Tibial artery (tissue), 4 donors: ENCODE measurements at regions not wholly inside any gene's neighbourhood (a gene's known extent, or its start where the extent isn't known, plus 50 kb on each side); places are given as distances from the start of the nearest gene placed in this dataset.

Source experiments
- DNase-seq, 2 donors: peaks; one replicate each; pipeline ENCODE4 v3.0.0-alpha.2; 2019
- H3K27ac ChIP-seq, 2 donors: fragments of 200-600 bp; sonication (generic) in 1 of 2; 1 replicate in 1 of 2; 2 replicates in 1 of 2; pipeline ENCODE4 v1.5.1; 2018 to 2019; ENCODE audit warnings: mild to moderate bottlenecking in 1 of 2
- H3K27me3 ChIP-seq, 2 donors: fragments of 200-600 bp; sonication (generic) in 1 of 2; one replicate each; pipeline versions ENCODE4 v1.5.1 to v1.6.0; 2016 to 2019
- H3K36me3 ChIP-seq, 3 donors: fragments of 200-600 bp; sonication (generic) in 2 of 3; one replicate each; pipeline ENCODE4 v1.5.1; 2016 to 2019; ENCODE audit warnings: mild to moderate bottlenecking in 2 of 3
- H3K4me1 ChIP-seq, 4 donors: fragments of 200-600 bp; sonication (generic) in 2 of 4; 1 replicate in 3 of 4; 2 replicates in 1 of 4; pipeline ENCODE4 v1.5.1; 2016 to 2019
- H3K4me3 ChIP-seq, 2 donors: fragments of 200-600 bp; sonication (generic) in 1 of 2; 1 replicate in 1 of 2; 2 replicates in 1 of 2; pipeline ENCODE4 v1.5.1; 2018 to 2019; ENCODE audit warnings: mild to moderate bottlenecking in 2 of 2
- H3K9me3 ChIP-seq, 3 donors: fragments of 200-600 bp; sonication (generic) in 1 of 3; one replicate each; pipeline ENCODE4 v1.5.1; 2016 to 2019
- CTCF ChIP-seq, 2 experiments: fragments of 200-600 bp in 1 of 2; fragments of 450-650 bp in 1 of 2; IDR thresholded peaks; one replicate each; pipeline ENCODE4 v1.5.1; 2017 to 2019; ENCODE audit warnings: antibody characterized with exemption in 2 of 2, mild to moderate bottlenecking in 1 of 2, moderate library complexity in 1 of 2
- intact Hi-C: fragments of 100-400 bp; cut with DNase I; formaldehyde crosslinking; loops from one replicate; pipeline ENCODE4 v1.15.0; 2023; ENCODE audit warnings: low total_unique reads

- no peak for TF ChIP-seq CTCF (IDR thresholded peaks at IDR 0.05)
- H3K4me1 ChIP-seq: no peaks in the 10 kb centered on the region
- H3K27me3 ChIP-seq: no peaks in the 10 kb centered on the region
- intact Hi-C loops: no loop called here
- H3K9me3 ChIP-seq: no peaks in the 10 kb centered on the region
- H3K36me3 ChIP-seq: no peaks in the 10 kb centered on the region
- H3K4me3 ChIP-seq: no peak overlapping the region
- no peak overlapping the region for H3K27ac ChIP-seq
- DNase-seq: no peak
Measured at GRCh38 chr6:95204178-95204577, 373.2 kb upstream of the MANEA start.

- Histone ChIP-seq H3K36me3 (no peaks in the 10 kb centered on the region), H3K27me3 (no peaks in the 10 kb centered on the region), H3K4me1 (no peaks in the 10 kb centered on the region), H3K27ac (no peak overlapping the region), H3K9me3 (no peaks in the 10 kb centered on the region), H3K4me3 (no peak overlapping the region)
- TF ChIP-seq CTCF (IDR thresholded peaks at IDR 0.05): no peak
- no peak for DNase-seq
- intact Hi-C loops: no loop called here
Measured at GRCh38 chr6:95208621-95209020, 368.7 kb upstream of the MANEA start.

GRCh38 chr6:95209074-95209473 lies 368.3 kb upstream of the MANEA start:
- DNase-seq: no peak
- Histone ChIP-seq H3K27me3 (no peaks in the 10 kb centered on the region), H3K9me3 (no peaks in the 10 kb centered on the region), H3K4me3 (no peak overlapping the region), H3K27ac (no peak overlapping the region), H3K36me3 (no peaks in the 10 kb centered on the region), H3K4me1 (no peaks in the 10 kb centered on the region)
- intact Hi-C loops: no loop called here
- no peak for TF ChIP-seq CTCF (IDR thresholded peaks at IDR 0.05)

- Histone ChIP-seq H3K27ac (no peak overlapping the region), H3K27me3 (no peaks in the 10 kb centered on the region), H3K4me3 (no peak overlapping the region), H3K9me3 (no peaks in the 10 kb centered on the region), H3K4me1 (no peaks in the 10 kb centered on the region), H3K36me3 (no peaks in the 10 kb centered on the region)
- no peak for DNase-seq
- intact Hi-C loops: no loop called here
- TF ChIP-seq CTCF (IDR thresholded peaks at IDR 0.05): no peak
Measured at GRCh38 chr6:95216555-95216954, 360.8 kb upstream of the MANEA start.

GRCh38 chr6:95227351-95227750 lies 350.0 kb upstream of the MANEA start:
- H3K27ac ChIP-seq: no peak overlapping the region
- no peak overlapping the region for H3K4me3 ChIP-seq
- no peaks in the 10 kb centered on the region for H3K4me1 ChIP-seq
- no peaks in the 10 kb centered on the region for H3K9me3 ChIP-seq
- intact Hi-C loops: no loop called here
- no peak for DNase-seq
- no peak for TF ChIP-seq CTCF (IDR thresholded peaks at IDR 0.05)
- no peaks in the 10 kb centered on the region for H3K36me3 ChIP-seq
- no peaks in the 10 kb centered on the region for H3K27me3 ChIP-seq

- H3K36me3 ChIP-seq: no peaks in the 10 kb centered on the region
- H3K4me3 ChIP-seq: no peak overlapping the region
- intact Hi-C loops: no loop called here
- no peaks in the 10 kb centered on the region for H3K4me1 ChIP-seq
- TF ChIP-seq CTCF (IDR thresholded peaks at IDR 0.05): no peak
- no peaks in the 10 kb centered on the region for H3K27me3 ChIP-seq
- no peaks in the 10 kb centered on the region for H3K9me3 ChIP-seq
- no peak for DNase-seq
- H3K27ac ChIP-seq: no peak overlapping the region
Measured at GRCh38 chr6:95228636-95229035, 348.7 kb upstream of the MANEA start.
